NCI-H446 treated with DMSO at 0.1 percent for 48 hours (cell line): ENCODE measurements at regions not wholly inside any gene's neighbourhood (a gene's known extent, or its start where the extent isn't known, plus 50 kb on each side); places are given as distances from the start of the nearest gene placed in this dataset.

ENCODE experiments used
- DNase-seq: peaks from one replicate; lab custom pipeline; 2025; lab: John Stamatoyannopoulos, UW

DNA sequence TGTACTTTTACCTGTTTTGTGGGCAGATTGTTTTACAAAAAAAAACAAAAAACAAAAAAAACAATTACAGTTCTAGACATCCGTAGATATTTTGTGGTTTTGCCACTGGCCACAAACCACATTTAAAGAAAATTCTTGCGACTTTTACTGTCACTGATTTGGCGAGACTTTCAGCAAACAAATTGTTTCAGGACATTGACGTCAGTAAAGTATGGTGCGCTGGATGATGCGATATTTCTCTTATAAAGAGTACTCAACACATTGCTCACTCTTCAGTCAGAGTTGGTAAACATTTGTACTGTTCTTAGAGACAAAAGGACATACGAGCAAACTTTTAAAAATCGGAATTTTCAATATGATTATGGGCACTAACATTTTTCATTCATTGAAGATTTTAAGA, 229.8 kb downstream of the HAO1 start:
- no peak for DNase-seq

DNA sequence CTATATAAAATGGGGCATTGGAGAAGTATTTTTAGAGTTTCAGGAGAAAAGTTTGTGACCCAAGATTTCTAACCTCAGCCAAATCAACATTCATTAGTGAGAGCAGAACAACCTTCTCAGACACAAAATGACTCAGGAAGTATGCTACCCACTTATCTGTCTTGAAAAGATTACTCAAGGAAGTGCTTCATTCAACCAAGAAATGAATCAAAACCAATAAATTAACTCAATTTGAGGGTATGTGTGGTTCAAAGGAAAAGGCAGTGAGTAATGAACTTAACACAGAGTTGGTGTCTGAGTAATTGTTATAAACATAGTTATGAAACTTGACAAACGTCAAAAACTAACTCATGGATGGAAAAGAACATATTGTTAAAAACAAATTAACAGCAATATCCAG, 227.6 kb downstream of the HAO1 start:
- DNase-seq, result no peak

DNA sequence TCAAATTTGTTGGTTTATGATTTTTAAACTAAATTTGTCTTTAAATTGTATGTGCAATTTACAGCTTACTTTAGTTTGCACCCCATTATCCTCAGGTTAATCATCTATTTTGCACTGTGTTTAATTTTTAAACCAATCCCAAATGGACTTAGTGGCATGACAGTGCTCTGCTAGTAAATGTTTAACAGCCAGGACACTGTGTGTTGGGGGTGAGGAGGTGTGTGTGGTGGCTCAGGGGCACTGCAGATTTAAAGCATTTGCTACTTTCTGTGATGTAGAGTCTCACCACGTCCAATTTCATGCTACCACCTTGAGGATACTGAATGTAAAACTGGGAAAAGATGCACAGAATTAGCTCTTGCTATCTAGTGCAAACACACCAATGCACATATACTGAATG, 225.7 kb downstream of the HAO1 start:
- no peak for DNase-seq

DNA sequence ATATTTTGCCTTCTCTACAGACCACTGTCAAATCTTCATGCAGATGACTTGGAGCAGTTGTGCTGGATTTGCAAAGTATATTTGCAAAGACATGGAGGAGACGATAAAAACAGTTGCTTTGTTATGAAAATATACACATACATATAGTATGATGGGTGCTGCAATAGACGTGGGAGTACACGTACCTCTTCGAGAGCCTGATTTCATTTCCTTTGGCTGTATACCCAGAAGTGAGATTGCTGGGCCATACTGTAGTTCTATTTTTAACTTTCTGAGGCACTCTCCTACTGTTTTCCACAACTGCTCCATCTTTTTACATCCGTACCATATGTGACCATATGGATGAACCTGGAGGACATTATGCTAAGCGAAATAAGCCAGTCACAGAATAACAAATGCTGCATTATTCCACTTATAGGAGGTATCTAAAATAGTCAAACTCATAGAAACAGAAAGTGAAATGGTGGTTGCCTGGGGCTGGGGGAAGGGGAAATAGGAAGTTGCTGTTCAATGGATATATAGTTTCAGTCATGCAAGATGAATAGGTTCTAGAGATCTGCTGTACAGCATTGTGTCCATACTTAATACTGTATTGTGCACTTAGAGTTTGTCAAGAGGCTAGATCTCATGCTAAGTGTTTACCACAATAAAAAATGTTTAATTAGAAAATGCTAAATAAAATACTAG, 223.8 kb downstream of the HAO1 start:
- no peak for DNase-seq

DNA sequence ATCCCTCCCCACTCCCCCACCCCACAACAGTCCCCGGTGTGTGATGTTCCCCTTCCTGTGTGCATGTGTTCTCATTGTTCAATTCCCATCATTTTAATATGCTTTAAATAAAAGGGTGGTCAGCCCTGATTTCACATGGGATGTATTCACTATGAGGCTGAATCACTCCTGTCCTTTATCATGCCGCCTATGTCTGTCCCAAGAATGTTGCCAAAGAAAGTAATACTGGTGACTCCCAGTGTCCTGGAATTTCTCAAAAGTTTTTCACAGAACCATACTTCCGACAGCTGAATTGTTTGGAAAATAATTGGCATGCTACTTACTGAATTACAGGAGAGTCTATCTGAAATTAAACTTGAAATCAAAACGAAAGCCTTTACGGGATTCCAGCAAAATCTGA, 217.7 kb downstream of the HAO1 start:
- DNase-seq, result no peak

DNA sequence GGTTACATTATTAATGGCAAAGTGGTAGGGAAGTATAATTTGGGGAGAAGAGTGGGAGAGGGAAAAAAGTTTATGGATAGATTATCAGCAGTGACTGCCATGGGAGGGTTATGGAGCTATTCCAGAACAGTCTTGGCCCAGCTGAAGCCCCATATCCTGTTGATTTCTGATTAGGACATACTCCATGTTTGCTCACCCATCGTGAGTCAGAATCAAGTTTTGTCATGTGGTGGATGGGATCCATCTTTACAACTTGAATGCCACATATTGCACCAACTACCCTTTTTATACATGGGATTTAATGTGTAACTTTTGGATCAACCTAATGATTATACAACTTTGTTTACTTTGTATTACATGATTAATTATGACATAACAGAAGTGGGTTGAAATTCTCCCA, 217.0 kb downstream of the HAO1 start:
- DNase-seq, result no peak

DNA sequence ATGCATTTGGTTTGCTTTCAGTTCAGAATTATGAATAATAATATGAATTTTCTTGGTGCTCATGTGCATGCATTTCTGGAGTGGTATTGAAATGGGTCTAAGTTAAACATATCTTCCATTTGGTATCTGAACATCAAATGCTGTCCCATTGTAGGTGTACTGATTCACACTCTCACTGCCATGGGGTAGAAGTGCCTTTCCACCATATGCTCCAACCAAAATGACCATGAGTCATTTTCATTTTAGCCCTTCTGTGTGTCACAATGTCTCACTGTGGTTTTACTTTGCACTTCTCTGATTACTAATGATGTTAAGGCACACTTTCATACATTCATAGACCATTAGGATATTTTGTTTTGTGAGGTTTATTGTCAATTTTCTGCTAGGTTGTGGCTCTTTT, 211.9 kb downstream of the HAO1 start:
- DNase-seq, result no peak

DNA sequence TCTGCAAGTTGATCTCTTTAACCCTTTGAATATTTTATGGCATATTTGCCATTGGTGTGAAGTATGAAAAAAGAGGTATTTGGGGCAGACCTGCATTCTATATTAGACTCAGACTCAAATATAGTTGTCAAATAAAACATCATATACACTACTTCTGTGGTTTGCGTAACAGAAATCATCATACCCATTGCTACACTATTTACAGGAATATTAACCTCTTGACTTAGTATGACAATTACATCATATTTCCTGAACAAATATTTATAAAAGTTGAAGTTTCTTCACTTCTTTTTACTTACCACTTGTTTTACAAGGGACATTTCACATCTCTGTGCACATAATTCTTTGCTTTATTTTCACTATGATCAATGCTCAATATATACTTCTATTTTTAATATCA, 206.0 kb downstream of the HAO1 start:
- DNase-seq, result no peak

DNA sequence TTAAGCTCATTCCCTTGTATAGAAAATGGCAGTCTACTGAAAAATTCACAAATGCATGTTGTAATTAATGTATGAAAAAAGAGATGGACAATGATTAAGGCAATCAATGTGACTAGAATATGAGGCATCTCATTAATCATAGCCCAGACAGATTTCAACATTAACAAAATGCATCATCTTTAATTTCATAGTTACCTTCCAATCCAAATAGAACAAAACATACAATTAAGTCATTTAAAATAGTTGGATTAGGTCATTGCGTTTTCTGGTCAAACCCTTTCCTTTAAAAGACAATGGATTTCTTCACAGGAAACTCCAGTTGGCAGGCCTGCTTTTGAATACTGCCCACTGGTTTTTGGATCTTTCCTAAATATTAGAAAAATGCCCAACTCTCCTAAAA, 203.9 kb downstream of the HAO1 start:
- no peak for DNase-seq

DNA sequence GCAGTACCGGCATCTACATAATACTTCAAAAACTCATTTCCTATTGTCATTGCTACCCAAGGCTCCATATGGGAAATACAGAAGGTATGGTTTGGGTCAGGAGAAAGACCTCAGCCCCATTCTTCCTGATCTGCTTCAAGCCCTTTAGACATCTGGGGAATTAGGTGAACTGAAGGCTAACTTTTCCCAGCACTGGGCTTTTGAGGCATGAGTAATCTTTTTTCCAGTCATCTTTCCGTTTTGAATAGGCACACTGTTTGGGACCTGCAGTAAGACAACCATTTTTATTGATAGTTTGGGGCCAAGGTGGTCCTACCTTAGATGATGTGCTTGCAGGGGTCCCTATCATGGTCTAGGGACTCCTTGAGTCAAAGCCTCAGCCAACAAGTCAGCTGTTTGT, 198.4 kb downstream of the HAO1 start:
- no peak for DNase-seq

DNA sequence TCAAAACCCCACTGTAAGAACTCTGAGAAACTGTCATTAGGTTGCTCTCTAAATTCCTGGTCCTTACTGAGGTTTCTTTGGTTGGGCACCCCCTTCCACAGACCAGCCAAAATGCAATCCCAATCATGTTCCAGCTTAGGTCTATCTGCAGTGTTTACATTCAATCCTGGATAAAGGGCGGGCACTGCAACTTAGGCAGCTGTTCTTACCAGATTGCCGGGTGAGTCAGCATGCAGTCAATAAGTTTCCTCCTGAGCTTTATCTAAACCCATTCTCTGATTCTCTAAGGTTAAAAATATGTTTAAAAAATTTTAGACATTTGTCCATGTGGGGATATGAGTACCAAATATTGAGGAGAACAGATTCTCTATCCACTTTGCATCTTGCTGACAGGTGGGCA, 197.8 kb downstream of the HAO1 start:
- peak; percentile 28 for DNase-seq

DNA sequence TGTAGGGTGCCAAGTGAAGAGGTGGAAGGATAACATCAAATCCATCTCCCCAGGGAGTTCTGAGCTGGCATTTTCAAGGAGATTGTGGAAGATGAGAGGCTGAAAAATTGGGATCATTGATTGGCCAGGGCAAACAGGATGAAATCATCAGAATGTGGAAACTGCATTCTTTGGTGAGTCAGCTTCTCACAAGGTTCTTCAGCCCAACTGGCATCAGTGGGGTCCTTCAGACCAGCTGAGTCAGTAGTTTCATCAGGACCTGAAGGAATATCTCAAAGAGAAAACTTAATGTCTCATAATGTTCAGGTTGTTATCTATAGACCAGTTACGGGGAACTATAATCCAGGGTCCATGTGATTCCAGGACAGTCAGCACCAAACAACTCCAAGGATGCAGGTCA, 195.8 kb downstream of the HAO1 start:
- DNase-seq, result no peak

DNA sequence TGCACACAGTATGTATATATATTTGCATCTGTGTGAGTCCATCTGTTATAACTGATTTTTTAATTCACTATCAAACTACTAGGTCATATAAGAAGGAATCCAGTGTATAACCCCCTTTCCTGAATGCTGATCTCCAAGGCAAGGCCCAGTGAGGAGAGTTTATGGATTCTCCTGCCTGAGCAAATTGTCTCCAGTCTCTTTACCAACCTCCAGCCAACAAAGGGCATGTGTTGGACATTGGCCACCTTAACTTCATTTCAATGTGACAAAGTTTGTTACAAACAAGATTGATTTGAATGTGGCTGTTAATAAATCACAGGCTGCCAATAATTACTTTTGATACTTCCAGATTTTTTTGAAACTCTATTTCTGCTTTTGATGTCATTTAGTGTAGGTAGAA, 191.6 kb downstream of the HAO1 start:
- no peak for DNase-seq

DNA sequence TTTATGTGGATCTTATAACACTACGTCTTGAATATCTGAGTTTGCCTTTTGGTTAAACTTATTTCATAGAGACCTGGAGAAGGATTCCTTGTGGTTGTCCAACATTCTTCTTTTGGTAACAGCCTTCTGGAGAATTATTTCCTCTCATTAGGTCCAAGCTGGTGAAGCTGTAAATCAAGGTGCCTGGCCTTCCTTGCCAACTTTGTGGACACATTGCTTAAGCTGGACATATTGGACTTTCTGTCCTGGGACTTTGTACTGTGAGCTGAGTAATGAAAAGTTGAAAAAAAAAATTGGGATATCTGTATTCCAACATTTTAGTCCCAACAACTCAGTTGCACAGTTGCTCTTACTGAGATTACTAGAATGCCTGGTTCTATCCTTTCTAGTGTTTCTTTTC, 186.2 kb downstream of the HAO1 start:
- DNase-seq, result no peak

DNA sequence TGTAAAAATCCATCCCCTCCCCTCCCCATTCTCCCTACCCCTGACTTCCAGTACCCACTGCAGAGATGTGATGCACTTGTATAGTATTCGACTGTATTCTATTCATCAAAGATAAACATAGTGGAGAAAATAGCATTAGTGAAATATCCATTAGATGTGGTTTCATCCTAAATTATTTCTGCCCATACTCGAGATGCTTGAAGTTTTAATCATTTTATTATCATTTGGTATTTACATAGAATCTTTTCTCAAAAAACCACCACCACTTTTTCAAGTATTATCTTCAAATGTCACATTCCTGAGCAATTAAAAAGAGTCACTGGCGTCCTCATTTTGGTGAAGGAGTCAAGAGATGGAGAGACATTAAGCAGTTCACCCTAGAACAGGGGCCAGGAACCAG, 181.9 kb downstream of the HAO1 start:
- DNase-seq, result no peak

DNA sequence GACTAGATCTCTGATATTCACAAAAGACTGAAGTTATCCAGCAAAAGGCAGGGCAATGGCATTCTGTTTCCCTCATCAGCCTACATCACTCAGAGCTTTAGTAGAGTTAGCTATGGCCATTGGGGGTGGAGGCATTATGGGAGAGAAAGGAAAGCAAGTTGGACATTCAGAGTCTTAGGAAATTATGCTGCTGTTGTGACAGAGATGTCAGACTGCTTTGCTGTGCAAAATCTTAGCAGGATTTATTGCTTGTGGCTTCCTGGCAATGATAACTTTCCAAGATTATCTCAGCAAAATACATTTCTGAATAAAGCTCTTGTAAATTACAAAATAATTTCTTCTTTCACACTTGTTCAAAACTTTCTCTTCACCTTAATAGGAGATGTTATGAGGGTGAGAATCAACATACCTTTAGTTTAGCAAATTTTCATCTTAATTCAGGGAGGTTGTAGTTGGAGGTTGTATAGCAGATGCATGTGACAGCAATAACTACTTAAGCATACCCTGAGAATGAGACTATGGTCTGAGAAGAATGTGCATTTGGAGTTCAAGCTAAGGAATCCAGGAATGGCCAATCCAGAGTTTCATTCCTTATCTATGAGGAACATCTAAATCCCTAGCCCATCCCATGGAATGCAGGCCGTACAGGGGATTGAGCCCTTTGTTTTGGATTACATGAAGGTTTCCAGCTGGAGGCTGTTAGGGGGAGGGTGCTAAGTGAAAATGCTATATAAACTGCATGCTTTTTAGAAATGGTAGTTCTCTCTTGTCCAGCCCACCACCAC, 179.8 kb downstream of the HAO1 start:
- no peak for DNase-seq

DNA sequence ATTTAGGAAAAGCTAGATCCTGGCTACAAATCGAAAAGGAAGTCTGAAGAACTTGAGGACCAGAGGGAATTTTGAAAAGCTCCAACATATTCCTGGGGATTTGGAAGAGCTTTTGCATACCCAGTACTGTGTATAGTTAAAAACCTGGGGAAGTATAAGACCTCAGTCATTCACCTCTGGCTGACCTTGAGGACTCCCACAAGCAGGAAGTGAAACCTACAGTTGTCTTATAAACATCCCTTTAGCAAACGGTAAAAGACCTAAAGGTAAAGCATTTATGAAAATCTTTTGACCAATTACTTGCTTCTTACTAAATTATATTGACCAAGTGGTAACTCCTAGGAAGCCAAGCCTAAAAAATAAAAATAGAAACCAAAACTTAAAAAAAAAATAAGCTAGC, 175.0 kb downstream of the HAO1 start:
- DNase-seq, result no peak

DNA sequence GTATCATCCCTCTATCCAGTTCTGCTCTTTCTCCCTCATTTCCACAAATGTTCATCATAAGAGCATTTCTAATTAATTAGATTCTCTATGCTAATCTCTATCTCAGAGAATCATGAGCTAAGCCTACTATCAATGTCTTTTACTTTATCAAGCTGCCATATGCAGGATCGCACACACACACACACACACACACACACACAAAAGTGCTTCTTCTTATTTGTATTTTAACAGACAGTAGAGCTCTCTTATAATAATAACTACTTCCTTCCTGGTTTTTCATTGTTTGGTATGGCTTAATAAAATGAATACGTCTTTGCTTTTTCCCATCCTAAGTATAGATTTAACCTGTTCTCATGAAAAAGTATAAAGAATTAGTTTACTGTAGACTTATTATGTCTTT, 170.2 kb downstream of the HAO1 start:
- DNase-seq, result no peak

DNA sequence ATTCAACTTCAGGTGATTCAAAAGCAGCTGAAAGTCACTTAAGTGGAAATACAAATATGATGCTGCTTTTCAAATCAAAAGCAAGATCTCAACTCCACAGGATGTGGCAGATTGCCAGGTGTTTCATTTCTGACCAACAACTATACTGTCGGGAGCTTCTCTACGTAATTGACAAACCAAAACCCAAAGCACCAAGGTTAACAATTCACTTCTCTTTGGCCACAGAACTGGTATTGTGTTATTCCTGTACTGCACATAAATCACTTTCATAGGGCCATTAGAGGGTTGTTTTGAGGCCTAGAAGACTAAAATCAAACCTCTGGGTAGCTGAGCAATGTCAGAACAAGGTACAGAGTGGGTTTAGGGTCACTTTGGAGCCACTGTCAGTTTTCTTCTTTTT, 169.7 kb downstream of the HAO1 start:
- no peak for DNase-seq

DNA sequence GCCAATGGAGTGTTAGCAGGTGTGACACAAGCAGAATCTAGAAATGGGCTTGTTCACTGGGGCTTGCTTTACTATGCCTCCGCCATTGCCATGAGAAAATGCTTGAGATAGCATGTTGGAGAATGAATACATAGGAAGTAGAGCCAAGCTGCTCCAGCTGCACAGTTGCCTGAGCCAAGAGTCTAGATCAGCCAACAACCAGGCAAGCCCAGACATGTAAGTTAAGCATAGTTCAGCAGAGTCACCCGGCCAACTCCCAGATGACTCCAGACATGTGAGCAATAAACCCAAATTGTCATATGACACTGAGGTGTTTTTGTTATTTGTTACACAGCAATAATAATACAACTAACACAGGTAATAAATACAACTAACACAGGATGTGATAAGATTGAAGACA, 167.9 kb downstream of the HAO1 start:
- DNase-seq, result peak; percentile 92

DNA sequence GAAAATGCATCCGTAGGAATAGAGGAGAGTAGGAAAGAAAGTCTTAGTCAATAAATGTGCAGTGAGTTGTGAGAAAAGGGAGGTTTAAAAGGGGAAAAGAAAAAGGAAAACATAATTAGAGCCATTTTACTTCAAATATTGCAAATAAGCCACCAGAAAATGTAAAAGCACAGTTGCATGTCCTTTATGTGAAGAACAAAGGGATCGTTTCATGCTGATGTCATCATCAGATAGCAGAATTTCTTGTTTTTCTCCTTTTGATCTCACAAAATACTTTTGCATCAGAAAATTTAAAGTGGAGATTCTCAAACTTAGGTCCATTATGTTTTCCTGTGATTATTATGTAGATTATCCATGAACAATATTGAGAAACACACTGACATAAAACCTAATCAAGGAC, 166.7 kb downstream of the HAO1 start:
- no peak for DNase-seq

DNA sequence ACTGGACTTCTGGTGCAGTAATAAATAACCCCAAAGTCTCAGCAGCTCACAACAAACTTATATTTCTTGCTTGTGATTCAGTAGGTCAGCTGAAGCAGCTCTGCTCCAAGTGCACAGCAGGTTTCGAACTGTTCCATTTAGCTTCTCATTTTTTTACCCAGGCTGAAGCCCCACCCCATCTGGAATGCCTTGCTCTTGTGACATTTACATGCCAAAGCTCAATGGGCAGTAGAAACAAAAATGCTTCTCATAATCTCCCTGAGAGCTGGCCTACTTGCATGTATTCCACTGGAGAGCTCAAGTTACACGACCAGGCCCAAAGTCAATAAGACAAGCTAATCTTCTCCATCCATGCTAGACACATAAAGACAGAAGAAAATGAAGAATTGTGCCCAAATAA, 165.2 kb downstream of the HAO1 start:
- DNase-seq, result peak; percentile 17

DNA sequence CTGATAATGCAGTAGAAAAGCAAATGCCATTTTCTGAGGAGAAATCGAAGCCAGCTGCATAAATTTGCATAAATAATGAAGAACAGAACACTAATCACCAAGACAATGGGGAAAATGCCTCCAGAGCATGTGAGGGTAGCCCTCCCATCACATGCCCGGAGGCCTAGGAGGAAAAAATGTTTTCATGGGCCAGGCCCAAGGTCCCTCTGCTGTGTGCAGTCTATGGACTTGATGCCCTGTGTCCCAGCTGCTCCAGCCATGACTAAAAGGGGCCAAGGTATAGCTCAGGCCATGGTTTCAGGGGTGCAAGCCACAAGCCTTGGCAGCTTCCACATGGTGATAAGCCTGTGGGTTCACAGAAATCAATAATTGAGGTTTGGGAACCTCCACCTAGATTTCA, 164.1 kb downstream of the HAO1 start:
- no peak for DNase-seq

DNA sequence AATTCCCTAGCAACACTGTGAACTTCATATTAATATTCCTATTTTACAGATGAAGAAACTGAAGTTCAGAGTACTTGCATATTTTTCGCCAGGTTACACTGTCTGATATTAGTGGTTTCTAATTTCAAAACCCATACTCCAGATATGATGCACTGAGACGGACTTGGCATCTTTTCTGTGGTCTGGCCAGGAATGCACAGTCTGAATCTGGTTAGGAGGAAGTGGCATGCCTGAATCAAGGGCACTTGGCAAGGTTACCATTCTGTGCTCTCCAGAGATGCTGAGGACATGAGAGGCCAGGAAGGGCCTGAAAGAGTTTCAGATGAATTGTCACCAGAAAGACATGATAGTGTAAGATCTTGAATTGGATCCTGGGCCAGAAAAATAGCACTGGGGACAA, 150.1 kb downstream of the HAO1 start:
- DNase-seq, result no peak
